Esophagus muscularis mucosa (tissue), 4 donors: ENCODE measurements at regions not wholly inside any gene's neighbourhood (a gene's known extent, or its start where the extent isn't known, plus 50 kb on each side); places are given as distances from the start of the nearest gene placed in this dataset.

ENCODE experiments used
- EP300 ChIP-seq: sonication (generic); formaldehyde crosslinking; IDR thresholded peaks from one replicate; pipeline ENCODE4 v1.6.1; 2017; ENCODE audit warnings: antibody characterized with exemption
- POLR2A ChIP-seq: fragments of 450-650 bp; IDR thresholded peaks from one replicate; pipeline ENCODE4 v1.6.1; 2017; ENCODE audit warnings: antibody characterized with exemption, moderate library complexity, mild to moderate bottlenecking, low read depth
- POLR2AphosphoS5 ChIP-seq, 2 donors: sonication (generic); formaldehyde crosslinking; IDR thresholded peaks; one replicate each; pipeline ENCODE4 v1.6.1; 2017; ENCODE audit warnings: antibody characterized with exemption in 2 of 2
- TF ChIP-seq, protein P1 (sequence below), 3 experiments: fragments of 200-600 bp in 2 of 3; fragments of 450-650 bp in 1 of 3; sonication (generic) in 2 of 3; IDR thresholded peaks; one replicate each; pipeline ENCODE4 v1.5.1; 2017 to 2019; ENCODE audit warnings: antibody characterized with exemption in 3 of 3, mild to moderate bottlenecking in 2 of 3, moderate library complexity in 1 of 3

DNA sequence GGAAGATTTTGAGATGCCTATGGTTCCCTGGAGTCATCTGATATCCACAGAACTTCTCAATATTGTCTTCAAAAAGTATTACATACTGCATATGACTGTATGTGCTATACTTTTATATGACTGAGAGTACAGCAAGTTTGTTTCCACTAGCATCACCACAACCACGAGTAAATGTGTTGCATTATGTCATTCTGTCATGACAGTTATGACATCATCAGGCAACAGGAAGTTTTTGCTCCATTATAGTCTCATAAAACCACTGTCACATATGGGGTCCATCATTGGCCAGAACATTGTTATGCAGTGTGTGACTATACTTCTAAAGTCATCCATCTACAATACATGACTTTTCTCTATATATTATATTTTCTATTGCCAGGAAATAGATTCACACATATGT is 831.7 kb downstream of the SEMA5A start:
- TF ChIP-seq, protein P1, sequence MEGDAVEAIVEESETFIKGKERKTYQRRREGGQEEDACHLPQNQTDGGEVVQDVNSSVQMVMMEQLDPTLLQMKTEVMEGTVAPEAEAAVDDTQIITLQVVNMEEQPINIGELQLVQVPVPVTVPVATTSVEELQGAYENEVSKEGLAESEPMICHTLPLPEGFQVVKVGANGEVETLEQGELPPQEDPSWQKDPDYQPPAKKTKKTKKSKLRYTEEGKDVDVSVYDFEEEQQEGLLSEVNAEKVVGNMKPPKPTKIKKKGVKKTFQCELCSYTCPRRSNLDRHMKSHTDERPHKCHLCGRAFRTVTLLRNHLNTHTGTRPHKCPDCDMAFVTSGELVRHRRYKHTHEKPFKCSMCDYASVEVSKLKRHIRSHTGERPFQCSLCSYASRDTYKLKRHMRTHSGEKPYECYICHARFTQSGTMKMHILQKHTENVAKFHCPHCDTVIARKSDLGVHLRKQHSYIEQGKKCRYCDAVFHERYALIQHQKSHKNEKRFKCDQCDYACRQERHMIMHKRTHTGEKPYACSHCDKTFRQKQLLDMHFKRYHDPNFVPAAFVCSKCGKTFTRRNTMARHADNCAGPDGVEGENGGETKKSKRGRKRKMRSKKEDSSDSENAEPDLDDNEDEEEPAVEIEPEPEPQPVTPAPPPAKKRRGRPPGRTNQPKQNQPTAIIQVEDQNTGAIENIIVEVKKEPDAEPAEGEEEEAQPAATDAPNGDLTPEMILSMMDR (IDR thresholded peaks at IDR 0.05), result no peak
- TF ChIP-seq POLR2AphosphoS5 (IDR thresholded peaks at IDR 0.05) (no peak), POLR2A (no peak), EP300 (no peak)
